ENCODE measurements at regions not wholly inside any gene's neighbourhood (a gene's known extent, or its start where the extent isn't known, plus 50 kb on each side); places are given as distances from the start of the nearest gene placed in this dataset.

DNA sequence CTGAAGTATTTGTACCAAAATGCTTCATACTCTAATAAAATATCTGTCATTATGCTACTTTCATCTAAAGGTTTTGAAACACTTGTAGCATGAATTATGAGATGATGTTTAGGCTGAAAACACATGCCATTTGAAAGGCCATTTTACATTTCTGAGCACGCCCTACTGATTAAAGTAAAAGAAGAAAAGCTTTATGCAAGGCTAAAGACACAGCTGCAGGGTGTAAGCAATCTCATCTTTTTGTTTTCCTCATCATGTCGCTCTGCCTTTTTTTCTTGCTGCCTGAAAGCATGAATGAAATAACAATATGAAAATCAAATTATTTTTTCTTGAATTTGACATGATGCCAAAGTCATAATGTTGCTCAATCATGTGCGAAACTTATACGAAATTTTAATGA is 148.6 kb upstream of the ARG1 start:
- TF ChIP-seq, protein P1, sequence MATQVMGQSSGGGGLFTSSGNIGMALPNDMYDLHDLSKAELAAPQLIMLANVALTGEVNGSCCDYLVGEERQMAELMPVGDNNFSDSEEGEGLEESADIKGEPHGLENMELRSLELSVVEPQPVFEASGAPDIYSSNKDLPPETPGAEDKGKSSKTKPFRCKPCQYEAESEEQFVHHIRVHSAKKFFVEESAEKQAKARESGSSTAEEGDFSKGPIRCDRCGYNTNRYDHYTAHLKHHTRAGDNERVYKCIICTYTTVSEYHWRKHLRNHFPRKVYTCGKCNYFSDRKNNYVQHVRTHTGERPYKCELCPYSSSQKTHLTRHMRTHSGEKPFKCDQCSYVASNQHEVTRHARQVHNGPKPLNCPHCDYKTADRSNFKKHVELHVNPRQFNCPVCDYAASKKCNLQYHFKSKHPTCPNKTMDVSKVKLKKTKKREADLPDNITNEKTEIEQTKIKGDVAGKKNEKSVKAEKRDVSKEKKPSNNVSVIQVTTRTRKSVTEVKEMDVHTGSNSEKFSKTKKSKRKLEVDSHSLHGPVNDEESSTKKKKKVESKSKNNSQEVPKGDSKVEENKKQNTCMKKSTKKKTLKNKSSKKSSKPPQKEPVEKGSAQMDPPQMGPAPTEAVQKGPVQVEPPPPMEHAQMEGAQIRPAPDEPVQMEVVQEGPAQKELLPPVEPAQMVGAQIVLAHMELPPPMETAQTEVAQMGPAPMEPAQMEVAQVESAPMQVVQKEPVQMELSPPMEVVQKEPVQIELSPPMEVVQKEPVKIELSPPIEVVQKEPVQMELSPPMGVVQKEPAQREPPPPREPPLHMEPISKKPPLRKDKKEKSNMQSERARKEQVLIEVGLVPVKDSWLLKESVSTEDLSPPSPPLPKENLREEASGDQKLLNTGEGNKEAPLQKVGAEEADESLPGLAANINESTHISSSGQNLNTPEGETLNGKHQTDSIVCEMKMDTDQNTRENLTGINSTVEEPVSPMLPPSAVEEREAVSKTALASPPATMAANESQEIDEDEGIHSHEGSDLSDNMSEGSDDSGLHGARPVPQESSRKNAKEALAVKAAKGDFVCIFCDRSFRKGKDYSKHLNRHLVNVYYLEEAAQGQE (IDR thresholded peaks at IDR 0.05; ENCODE audit: insufficient read depth in 1 of 2, low read depth in 2 of 2, low read length in 2 of 2): no peak
- TF ChIP-seq SIN3A (IDR thresholded peaks at IDR 0.05; ENCODE audit: borderline replicate concordance, insufficient read depth, low read length) (no peak), POLR2AphosphoS5 (IDR thresholded peaks at IDR 0.05; ENCODE audit: low read depth, low read length) (no peak), FOXP2 (optimal IDR thresholded peaks at IDR 0.05; ENCODE audit: borderline replicate concordance, extremely low read depth, extremely low read length, insufficient read depth) (no peak), TAF1 (IDR thresholded peaks at IDR 0.05; ENCODE audit: borderline replicate concordance, insufficient read depth, low read length) (no peak)

All from PFSK-1 (cell line).